ENCODE measurements at regions not wholly inside any gene's neighbourhood (a gene's known extent, or its start where the extent isn't known, plus 50 kb on each side); places are given as distances from the start of the nearest gene placed in this dataset.

- ChIA-PET CTCF (no interaction called here), POLR2A (no interaction called here)
- no peak for DNase-seq (ENCODE audit: extremely low spot score)
- TF ChIP-seq CTCF (IDR thresholded peaks at IDR 0.05; ENCODE audit: control extremely low read depth, extremely low read depth, low read depth, missing control alignments), result no peak
These were observed 117.4 kb upstream of the NPAS2 start for GRCh38 chr2:100702438-100703109.

GRCh38 chr2:100703213-100703612 lies 116.7 kb upstream of the NPAS2 start:
- no peak for DNase-seq (ENCODE audit: extremely low spot score)
- no peak for TF ChIP-seq CTCF (IDR thresholded peaks at IDR 0.05; ENCODE audit: control extremely low read depth, extremely low read depth, low read depth, missing control alignments)
- ChIA-PET CTCF (no interaction called here), POLR2A (no interaction called here)

GRCh38 chr2:100703739-100704138 lies 116.2 kb upstream of the NPAS2 start:
- no peak for DNase-seq (ENCODE audit: extremely low spot score)
- ChIA-PET CTCF (no interaction called here), POLR2A (no interaction called here)
- no peak for TF ChIP-seq CTCF (IDR thresholded peaks at IDR 0.05; ENCODE audit: control extremely low read depth, extremely low read depth, low read depth, missing control alignments)

- DNase-seq (ENCODE audit: extremely low spot score), result no peak
- ChIA-PET CTCF (no interaction called here), POLR2A (no interaction called here)
- TF ChIP-seq CTCF (IDR thresholded peaks at IDR 0.05; ENCODE audit: control extremely low read depth, extremely low read depth, low read depth, missing control alignments), result no peak
These were observed 115.8 kb upstream of the NPAS2 start for GRCh38 chr2:100704156-100704555.

- DNase-seq (ENCODE audit: extremely low spot score), result no peak
- TF ChIP-seq CTCF (IDR thresholded peaks at IDR 0.05; ENCODE audit: control extremely low read depth, extremely low read depth, low read depth, missing control alignments), result no peak
- POLR2A ChIA-PET, result no interaction called here
- CTCF ChIA-PET, result no interaction called here
These were observed 115.2 kb upstream of the NPAS2 start for GRCh38 chr2:100704711-100705110.

GRCh38 chr2:100707016-100707947 lies 112.7 kb upstream of the NPAS2 start:
- CTCF ChIA-PET, result interaction anchor here (1.3 kb wide), 1 partner anchor 16 kb away, joined by 3 read pairs; no protein-coding TSS in a partner anchor
- no peak for DNase-seq (ENCODE audit: extremely low spot score)
- TF ChIP-seq CTCF (IDR thresholded peaks at IDR 0.05; ENCODE audit: control extremely low read depth, extremely low read depth, low read depth, missing control alignments), result no peak
- POLR2A ChIA-PET, result no interaction called here
